BLaER1 (cell line): ENCODE measurements at regions not wholly inside any gene's neighbourhood (a gene's known extent, or its start where the extent isn't known, plus 50 kb on each side); places are given as distances from the start of the nearest gene placed in this dataset.

ENCODE experiments used
- H3K27ac ChIP-seq: shearing (Covaris generic); formaldehyde crosslinking; 2 replicates; pipeline ENCODE4 v1.8.1; 2022
- H3K27me3 ChIP-seq: shearing (Covaris generic); formaldehyde crosslinking; 2 replicates; pipeline ENCODE4 v1.8.1; 2022
- H3K36me3 ChIP-seq: shearing (Covaris generic); formaldehyde crosslinking; 2 replicates; pipeline ENCODE4 v1.8.1; 2022
- H3K4me1 ChIP-seq: shearing (Covaris generic); formaldehyde crosslinking; 2 replicates; pipeline ENCODE4 v1.8.1; 2022
- H3K4me2 ChIP-seq: shearing (Covaris generic); formaldehyde crosslinking; 2 replicates; pipeline ENCODE4 v1.8.1; 2022
- H3K4me3 ChIP-seq: shearing (Covaris generic); formaldehyde crosslinking; 2 replicates; pipeline ENCODE4 v1.8.1; 2022
- H3K9ac ChIP-seq: shearing (Covaris generic); formaldehyde crosslinking; 2 replicates; pipeline ENCODE4 v1.8.1; 2022
- H3K9me3 ChIP-seq: shearing (Covaris generic); formaldehyde crosslinking; 2 replicates; pipeline ENCODE4 v1.8.1; 2022
- H4K20me1 ChIP-seq: shearing (Covaris generic); formaldehyde crosslinking; 2 replicates; pipeline ENCODE4 v1.8.1; 2022
- Cebpa-rat ChIP-seq: shearing (Covaris generic); IDR thresholded peaks from 2 replicates; pipeline ENCODE4 v1.8.1; 2022

DNA sequence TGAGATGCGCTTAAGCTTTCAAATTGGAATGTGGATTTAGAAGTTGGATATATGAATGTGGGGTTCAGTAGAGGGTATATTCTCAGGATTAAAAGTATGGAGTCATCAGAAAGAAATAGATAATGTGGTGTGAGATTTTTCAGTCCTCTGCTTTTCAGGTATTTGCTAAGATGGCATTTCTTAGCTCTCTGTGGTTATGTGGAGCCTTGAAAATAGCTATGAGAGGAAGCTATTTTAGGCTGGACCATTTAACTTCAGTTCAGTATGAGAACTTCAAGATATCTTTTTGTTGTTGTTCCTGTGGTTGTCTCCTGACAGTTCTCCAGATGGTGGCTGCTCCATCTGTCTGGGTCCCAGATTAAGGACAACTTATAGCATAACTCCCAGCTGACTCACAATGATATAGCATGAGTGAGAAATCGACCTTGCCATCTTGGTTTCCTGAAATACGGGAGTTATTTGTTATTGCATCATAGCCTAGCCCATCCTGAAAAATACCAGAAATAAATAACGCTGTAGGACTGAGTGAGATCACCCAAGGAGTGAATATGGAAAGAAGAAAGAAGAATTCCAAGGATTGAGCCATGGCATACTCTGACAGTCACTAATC is 461.5 kb downstream of the ANXA1 start:
- Histone ChIP-seq H3K9me3 (no peaks in the 10 kb centered on the region), H3K9ac (no peak overlapping the region), H3K4me2 (no peak overlapping the region), H3K27me3 (no peaks in the 10 kb centered on the region), H3K4me3 (no peak overlapping the region), H4K20me1 (no peaks in the 10 kb centered on the region), H3K27ac (no peak overlapping the region), H3K36me3 (no peaks in the 10 kb centered on the region), H3K4me1 (no peaks in the 10 kb centered on the region)
- no peak for TF ChIP-seq Cebpa-rat

DNA sequence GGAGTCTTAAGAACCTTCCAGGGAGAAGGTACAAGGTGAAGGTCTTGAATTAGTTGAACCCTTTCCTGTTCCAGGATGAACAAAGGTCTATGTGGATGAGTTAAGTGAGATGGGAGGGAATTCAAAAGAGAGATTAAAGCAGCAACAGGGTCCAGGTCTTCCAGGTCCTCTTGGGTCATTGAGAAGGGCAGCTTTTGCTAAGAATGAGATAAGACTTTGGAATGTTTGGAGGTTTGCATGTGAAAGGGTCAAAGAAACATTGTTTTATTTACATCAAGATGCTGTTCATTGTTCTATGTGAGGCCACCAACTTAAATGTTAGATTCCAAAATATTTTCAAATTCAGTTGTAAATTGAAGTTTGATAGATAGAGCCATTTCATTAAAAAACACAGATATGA is 463.9 kb downstream of the ANXA1 start:
- H3K4me2 ChIP-seq = no peak overlapping the region
- H3K36me3 ChIP-seq = no peaks in the 10 kb centered on the region
- no peak overlapping the region for H3K27ac ChIP-seq
- H3K4me1 ChIP-seq = no peaks in the 10 kb centered on the region
- H4K20me1 ChIP-seq = no peaks in the 10 kb centered on the region
- no peak overlapping the region for H3K9ac ChIP-seq
- no peak overlapping the region for H3K4me3 ChIP-seq
- H3K27me3 ChIP-seq = no peaks in the 10 kb centered on the region
- no peaks in the 10 kb centered on the region for H3K9me3 ChIP-seq
- no peak for TF ChIP-seq Cebpa-rat

- H3K9me3 ChIP-seq = no peaks in the 10 kb centered on the region
- no peak overlapping the region for H3K27ac ChIP-seq
- TF ChIP-seq Cebpa-rat = no peak
- no peaks in the 10 kb centered on the region for H3K27me3 ChIP-seq
- no peaks in the 10 kb centered on the region for H3K4me1 ChIP-seq
- no peak overlapping the region for H3K4me2 ChIP-seq
- no peak overlapping the region for H3K9ac ChIP-seq
- H4K20me1 ChIP-seq = no peaks in the 10 kb centered on the region
- no peaks in the 10 kb centered on the region for H3K36me3 ChIP-seq
- H3K4me3 ChIP-seq = no peak overlapping the region
These were observed 465.9 kb downstream of the ANXA1 start for GRCh38 chr9:73617586-73617985.

DNA sequence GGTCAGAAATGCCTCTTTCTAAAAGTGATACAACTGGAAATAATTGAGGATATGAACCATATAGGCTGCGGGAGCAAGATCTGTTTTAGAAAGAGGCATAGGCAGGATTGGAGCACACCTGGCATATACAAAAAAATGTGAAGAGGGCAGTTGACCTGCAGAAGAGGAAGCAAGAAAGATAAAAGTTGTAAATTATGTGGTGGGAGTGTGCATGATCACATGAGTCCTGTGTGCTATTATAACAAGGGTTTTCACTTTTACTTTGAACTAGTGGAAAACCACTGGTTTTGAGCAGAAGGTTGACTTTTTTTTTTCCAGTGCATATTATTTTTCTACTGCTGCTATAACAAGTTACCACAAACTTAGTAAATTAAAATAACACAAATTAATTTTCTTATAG is 489.3 kb downstream of the ANXA1 start:
- Histone ChIP-seq H3K9me3 (no peaks in the 10 kb centered on the region), H3K36me3 (no peaks in the 10 kb centered on the region), H4K20me1 (no peaks in the 10 kb centered on the region), H3K27me3 (no peaks in the 10 kb centered on the region), H3K4me3 (no peak overlapping the region), H3K4me1 (no peaks in the 10 kb centered on the region), H3K4me2 (no peak overlapping the region), H3K27ac (no peak overlapping the region), H3K9ac (no peak overlapping the region)
- no peak for TF ChIP-seq Cebpa-rat

GRCh38 chr9:73643379-73644013 is 491.8 kb downstream of the ANXA1 start:
- Histone ChIP-seq H3K4me1 (no peaks in the 10 kb centered on the region), H3K4me2 (no peak overlapping the region), H3K9ac (no peak overlapping the region), H3K27me3 (no peaks in the 10 kb centered on the region), H3K9me3 (no peaks in the 10 kb centered on the region), H4K20me1 (no peaks in the 10 kb centered on the region), H3K27ac (no peak overlapping the region), H3K36me3 (no peaks in the 10 kb centered on the region), H3K4me3 (no peak overlapping the region)
- TF ChIP-seq Cebpa-rat = no peak

GRCh38 chr9:73647560-73647959 is 495.9 kb downstream of the ANXA1 start:
- H3K4me2 ChIP-seq = no peak overlapping the region
- H3K27ac ChIP-seq = no peak overlapping the region
- H3K36me3 ChIP-seq = no peaks in the 10 kb centered on the region
- no peak for TF ChIP-seq Cebpa-rat
- no peaks in the 10 kb centered on the region for H3K27me3 ChIP-seq
- no peaks in the 10 kb centered on the region for H3K9me3 ChIP-seq
- no peak overlapping the region for H3K4me3 ChIP-seq
- H3K4me1 ChIP-seq = no peaks in the 10 kb centered on the region
- H4K20me1 ChIP-seq = no peaks in the 10 kb centered on the region
- H3K9ac ChIP-seq = no peak overlapping the region

- Histone ChIP-seq H3K4me1 (no peaks in the 10 kb centered on the region), H3K36me3 (no peaks in the 10 kb centered on the region), H3K9ac (no peak overlapping the region), H4K20me1 (no peaks in the 10 kb centered on the region), H3K4me3 (no peak overlapping the region), H3K9me3 (no peaks in the 10 kb centered on the region), H3K4me2 (no peak overlapping the region), H3K27ac (no peak overlapping the region), H3K27me3 (no peaks in the 10 kb centered on the region)
- no peak for TF ChIP-seq Cebpa-rat
These were observed 497.9 kb downstream of the ANXA1 start for GRCh38 chr9:73649552-73649951.

GRCh38 chr9:73655363-73655762 is 503.7 kb downstream of the ANXA1 start:
- no peak for TF ChIP-seq Cebpa-rat
- Histone ChIP-seq H3K9me3 (no peaks in the 10 kb centered on the region), H3K36me3 (no peaks in the 10 kb centered on the region), H3K4me1 (no peaks in the 10 kb centered on the region), H3K4me3 (no peak overlapping the region), H4K20me1 (no peaks in the 10 kb centered on the region), H3K27ac (no peak overlapping the region), H3K9ac (no peak overlapping the region), H3K27me3 (no peaks in the 10 kb centered on the region), H3K4me2 (no peak overlapping the region)

DNA sequence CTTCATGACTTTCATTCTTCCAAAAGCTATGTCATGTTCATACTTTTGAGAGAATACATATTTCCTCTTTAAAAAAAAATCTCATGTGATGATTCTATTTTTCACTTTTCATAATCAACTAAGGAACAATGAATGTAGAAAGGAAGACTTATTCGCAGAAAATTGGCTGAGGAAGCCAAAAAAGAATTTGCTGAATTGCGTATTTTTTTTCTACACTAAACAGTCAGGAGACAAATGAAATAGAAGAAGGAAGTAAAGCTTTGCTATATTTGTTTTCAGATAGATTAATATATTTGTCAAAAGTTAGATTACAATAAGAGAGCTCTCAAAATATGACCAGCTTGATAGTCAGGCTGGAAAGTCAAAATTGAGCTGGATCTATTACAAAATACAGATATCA is 504.2 kb downstream of the ANXA1 start:
- H3K4me3 ChIP-seq = no peak overlapping the region
- H4K20me1 ChIP-seq = no peaks in the 10 kb centered on the region
- no peak for TF ChIP-seq Cebpa-rat
- H3K4me2 ChIP-seq = no peak overlapping the region
- H3K27ac ChIP-seq = no peak overlapping the region
- H3K4me1 ChIP-seq = no peaks in the 10 kb centered on the region
- no peaks in the 10 kb centered on the region for H3K27me3 ChIP-seq
- H3K36me3 ChIP-seq = no peaks in the 10 kb centered on the region
- no peak overlapping the region for H3K9ac ChIP-seq
- H3K9me3 ChIP-seq = no peaks in the 10 kb centered on the region

DNA sequence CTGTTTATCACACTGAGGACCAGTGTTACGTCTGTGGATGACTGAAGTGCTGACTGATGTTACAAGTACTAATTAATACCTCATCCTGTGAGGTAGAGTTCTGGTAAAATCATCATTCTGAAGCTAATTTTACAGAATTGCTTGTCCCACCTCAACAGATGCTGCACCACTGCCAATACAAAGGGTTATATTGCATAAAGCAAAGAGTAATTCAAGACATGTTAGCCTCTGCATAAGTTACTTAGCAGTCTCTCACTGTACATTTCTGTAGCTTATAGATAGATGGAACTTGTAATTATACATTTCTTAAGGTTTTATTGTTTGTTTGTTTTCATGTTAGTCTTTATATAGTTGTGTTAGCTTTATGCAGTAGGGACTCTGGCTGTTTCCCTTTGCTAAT is 513.6 kb downstream of the ANXA1 start:
- H3K4me3 ChIP-seq = no peak overlapping the region
- no peaks in the 10 kb centered on the region for H3K27me3 ChIP-seq
- TF ChIP-seq Cebpa-rat = no peak
- H4K20me1 ChIP-seq = no peaks in the 10 kb centered on the region
- H3K9me3 ChIP-seq = no peaks in the 10 kb centered on the region
- H3K4me2 ChIP-seq = no peak overlapping the region
- H3K9ac ChIP-seq = no peak overlapping the region
- no peak overlapping the region for H3K27ac ChIP-seq
- H3K4me1 ChIP-seq = no peaks in the 10 kb centered on the region
- H3K36me3 ChIP-seq = no peaks in the 10 kb centered on the region

DNA sequence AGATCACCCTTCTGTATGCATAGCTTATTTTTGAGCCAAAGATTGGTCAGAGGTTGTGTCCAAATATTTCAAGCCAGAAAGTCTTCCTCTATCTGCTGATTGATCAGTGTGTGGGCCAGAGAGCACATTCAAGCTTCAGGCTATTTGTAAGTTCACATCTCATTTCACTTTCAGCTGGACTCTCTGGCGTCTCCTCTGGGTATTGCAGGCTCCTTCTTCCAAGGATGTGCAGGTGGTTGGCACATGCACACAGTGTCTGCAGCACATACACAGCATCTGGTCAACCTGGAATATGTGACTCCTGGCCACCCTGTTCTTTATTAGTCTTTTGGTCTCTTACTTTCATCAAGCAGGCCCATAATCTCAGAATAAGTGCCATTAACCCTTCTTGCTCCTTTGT is 516.1 kb downstream of the ANXA1 start:
- H3K4me2 ChIP-seq = no peak overlapping the region
- H3K4me1 ChIP-seq = no peaks in the 10 kb centered on the region
- no peak overlapping the region for H3K27ac ChIP-seq
- no peak overlapping the region for H3K9ac ChIP-seq
- TF ChIP-seq Cebpa-rat = no peak
- H3K27me3 ChIP-seq = no peaks in the 10 kb centered on the region
- H4K20me1 ChIP-seq = no peaks in the 10 kb centered on the region
- no peaks in the 10 kb centered on the region for H3K36me3 ChIP-seq
- no peak overlapping the region for H3K4me3 ChIP-seq
- no peaks in the 10 kb centered on the region for H3K9me3 ChIP-seq
